ENCODE measurements at regions not wholly inside any gene's neighbourhood (a gene's known extent, or its start where the extent isn't known, plus 50 kb on each side); places are given as distances from the start of the nearest gene placed in this dataset.

DNA sequence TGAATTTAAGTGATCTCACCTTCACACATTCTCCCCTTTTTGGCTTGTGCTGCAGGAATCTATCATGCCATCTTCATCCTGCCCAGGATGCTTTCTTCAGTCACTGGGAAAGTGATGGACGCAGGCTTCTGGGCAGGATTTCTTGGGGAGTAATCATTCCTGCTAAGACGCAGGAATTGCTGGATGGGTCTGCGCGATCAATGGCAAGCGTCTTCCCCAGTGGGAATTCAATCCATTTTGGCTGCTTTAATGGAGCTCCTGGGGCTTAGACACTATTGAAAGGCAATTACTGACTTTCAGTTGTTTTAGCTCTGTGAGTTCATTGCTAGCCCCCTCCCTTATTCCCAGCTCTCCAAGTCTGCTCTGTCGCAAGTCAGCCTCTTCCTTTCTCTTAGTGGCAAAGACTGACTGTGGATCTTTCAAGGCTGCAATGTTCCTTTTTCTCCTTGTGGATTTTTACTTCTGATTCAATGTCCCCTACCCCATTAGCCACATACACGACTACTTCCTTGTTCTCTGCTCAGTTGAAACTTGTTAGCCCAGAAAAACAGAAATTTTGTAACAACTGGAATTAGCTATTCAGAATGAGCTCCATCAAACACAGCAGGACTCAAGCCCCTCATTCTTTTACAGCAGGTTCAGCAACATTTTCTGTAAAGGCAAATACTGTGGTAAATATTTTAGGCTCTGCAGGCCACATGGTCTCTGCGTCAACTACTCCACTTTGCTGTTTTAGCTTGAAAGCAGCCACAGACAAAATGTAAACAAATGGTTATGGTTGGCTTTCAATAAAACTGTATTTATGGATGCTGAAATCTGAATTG lies 154.9 kb downstream of the ASB9 start:
- TF ChIP-seq, protein P1, sequence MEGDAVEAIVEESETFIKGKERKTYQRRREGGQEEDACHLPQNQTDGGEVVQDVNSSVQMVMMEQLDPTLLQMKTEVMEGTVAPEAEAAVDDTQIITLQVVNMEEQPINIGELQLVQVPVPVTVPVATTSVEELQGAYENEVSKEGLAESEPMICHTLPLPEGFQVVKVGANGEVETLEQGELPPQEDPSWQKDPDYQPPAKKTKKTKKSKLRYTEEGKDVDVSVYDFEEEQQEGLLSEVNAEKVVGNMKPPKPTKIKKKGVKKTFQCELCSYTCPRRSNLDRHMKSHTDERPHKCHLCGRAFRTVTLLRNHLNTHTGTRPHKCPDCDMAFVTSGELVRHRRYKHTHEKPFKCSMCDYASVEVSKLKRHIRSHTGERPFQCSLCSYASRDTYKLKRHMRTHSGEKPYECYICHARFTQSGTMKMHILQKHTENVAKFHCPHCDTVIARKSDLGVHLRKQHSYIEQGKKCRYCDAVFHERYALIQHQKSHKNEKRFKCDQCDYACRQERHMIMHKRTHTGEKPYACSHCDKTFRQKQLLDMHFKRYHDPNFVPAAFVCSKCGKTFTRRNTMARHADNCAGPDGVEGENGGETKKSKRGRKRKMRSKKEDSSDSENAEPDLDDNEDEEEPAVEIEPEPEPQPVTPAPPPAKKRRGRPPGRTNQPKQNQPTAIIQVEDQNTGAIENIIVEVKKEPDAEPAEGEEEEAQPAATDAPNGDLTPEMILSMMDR (IDR thresholded peaks at IDR 0.05; ENCODE audit: insufficient read depth, low read length, poor library complexity, severe bottlenecking): no peak
- TF ChIP-seq EZH2phosphoT487 (conservative IDR thresholded peaks at IDR 0.05; ENCODE audit: low read length): no peak

All from SU-DHL-6 (cell line).